ENCODE measurements at regions not wholly inside any gene's neighbourhood (a gene's known extent, or its start where the extent isn't known, plus 50 kb on each side); places are given as distances from the start of the nearest gene placed in this dataset.

GRCh38 chr16:9256196-9256595 is 164.8 kb downstream of the HAPSTR1 start (continued):
- TF ChIP-seq ELF1 (tag; IDR thresholded peaks at IDR 0.05) (no peak), ZBTB12 (CRISPR knock-in tag; IDR thresholded peaks at IDR 0.05) (no peak), TARDBP (IDR thresholded peaks at IDR 0.05) (no peak), CTCFL (IDR thresholded peaks at IDR 0.05; ENCODE audit: borderline replicate concordance, insufficient read depth, low read depth, low read length, poor library complexity, severe bottlenecking) (peak; percentile 18), POLR3G (IDR thresholded peaks at IDR 0.05; ENCODE audit: extremely low read depth, insufficient read length, insufficient replicate concordance) (no peak), FOXK1 (CRISPR knock-in tag; IDR thresholded peaks at IDR 0.05; ENCODE audit: borderline replicate concordance) (no peak), NFIX (CRISPR knock-in tag; IDR thresholded peaks at IDR 0.05; ENCODE audit: low read depth) (no peak), CTCF (IDR thresholded peaks at IDR 0.05 in 2 of 3, conservative IDR thresholded peaks at IDR 0.05 in 1 of 3; ENCODE audit: insufficient read depth in 2 of 3, low read depth in 1 of 3, low read length in 3 of 3) (peak; percentile 80 to 98 (median 87)), REST (IDR thresholded peaks at IDR 0.05; ENCODE audit: borderline replicate concordance) (no peak), REST (CRISPR knock-in tag; IDR thresholded peaks at IDR 0.05; ENCODE audit: low read depth) (no peak), RBM14 (IDR thresholded peaks at IDR 0.05; ENCODE audit: borderline replicate concordance, insufficient read depth, low read depth, low read length) (no peak), FOXA1 (IDR thresholded peaks at IDR 0.05; ENCODE audit: borderline replicate concordance) (no peak), CBX5 (IDR thresholded peaks at IDR 0.05; ENCODE audit: borderline replicate concordance, low read depth) (no peak), RAD21 (CRISPR knock-in tag; conservative IDR thresholded peaks at IDR 0.05 in 1 of 2, IDR thresholded peaks at IDR 0.05 in 1 of 2) (0 out of 4 replicates have a peak, but pooled peaks of 1 of the 2 experiments have one; percentile 16)
